COLO829 (cell line): ENCODE measurements at regions not wholly inside any gene's neighbourhood (a gene's known extent, or its start where the extent isn't known, plus 50 kb on each side); places are given as distances from the start of the nearest gene placed in this dataset.

Source experiments
- DNase-seq: peaks from one replicate; pipeline ENCODE4 v3.0.0; 2012; ENCODE audit warnings: low spot score

GRCh38 chr9:13596383-13596970 lies 317.0 kb upstream of the MPDZ start:
- no peak for DNase-seq

GRCh38 chr9:13590996-13591395 lies 311.5 kb upstream of the MPDZ start:
- no peak for DNase-seq

GRCh38 chr9:13589034-13589737 lies 309.7 kb upstream of the MPDZ start:
- no peak for DNase-seq

- DNase-seq = peak; percentile 64
These were observed 308.9 kb upstream of the MPDZ start for GRCh38 chr9:13588151-13589033.

- no peak for DNase-seq
These were observed 308.1 kb upstream of the MPDZ start for GRCh38 chr9:13587571-13587970.

GRCh38 chr9:13586587-13587374 lies 307.3 kb upstream of the MPDZ start:
- DNase-seq = no peak

- DNase-seq = no peak
These were observed 301.3 kb upstream of the MPDZ start for GRCh38 chr9:13580760-13581159.

- DNase-seq = no peak
These were observed 300.6 kb upstream of the MPDZ start for GRCh38 chr9:13580131-13580530.

- DNase-seq = no peak
These were observed 296.6 kb upstream of the MPDZ start for GRCh38 chr9:13576101-13576500.

- peak; percentile 2 for DNase-seq
These were observed 296.1 kb upstream of the MPDZ start for GRCh38 chr9:13575558-13575957.

- no peak for DNase-seq
These were observed 290.8 kb upstream of the MPDZ start for GRCh38 chr9:13570068-13570974.

- no peak for DNase-seq
These were observed 290.1 kb upstream of the MPDZ start for GRCh38 chr9:13569602-13570067.

GRCh38 chr9:13568841-13569601 lies 289.5 kb upstream of the MPDZ start:
- DNase-seq = no peak

GRCh38 chr9:13568405-13568804 lies 288.9 kb upstream of the MPDZ start:
- DNase-seq = no peak

GRCh38 chr9:13567833-13568232 lies 288.3 kb upstream of the MPDZ start:
- no peak for DNase-seq

GRCh38 chr9:13557746-13558145 lies 278.3 kb upstream of the MPDZ start:
- DNase-seq = no peak

- no peak for DNase-seq
These were observed 277.2 kb upstream of the MPDZ start for GRCh38 chr9:13556656-13557055.

- DNase-seq = no peak
These were observed 276.6 kb upstream of the MPDZ start for GRCh38 chr9:13555989-13556500.

- no peak for DNase-seq
These were observed 276.0 kb upstream of the MPDZ start for GRCh38 chr9:13555516-13555915.

- no peak for DNase-seq
These were observed 275.1 kb upstream of the MPDZ start for GRCh38 chr9:13554626-13555025.
